A673 (cell line): ENCODE measurements at regions not wholly inside any gene's neighbourhood (a gene's known extent, or its start where the extent isn't known, plus 50 kb on each side); places are given as distances from the start of the nearest gene placed in this dataset.

Experiments used
- BruUV-seq: library from RNA; stranded (reverse); fragments of 400-500 nt; replicated peaks from 2 replicates; lab custom pipeline; 2021; lab: Mats Ljungman, UMichigan
- CTCF ChIA-PET: fragments of 300-600 bp; sonication (Branson Sonifier 250); formaldehyde crosslinking; loops from one replicate; lab custom pipeline; 2022; ENCODE audit warnings: antibody characterized with exemption; lab: Charles Lee
- POLR2A ChIA-PET: fragments of 300-600 bp; sonication (Branson Sonifier 250); formaldehyde crosslinking; loops from one replicate; lab custom pipeline; 2022; ENCODE audit warnings: antibody characterized with exemption; ENCODE audit not compliant: low non-redundant PET; lab: Charles Lee
- DNase-seq: peaks from one replicate; pipeline ENCODE4 v3.0.0-alpha.2; 2015; ENCODE audit warnings: low spot score
- H3K27ac ChIP-seq: fragments of 200-600 bp; sonication (generic); 2 replicates; pipeline ENCODE4 v1.5.1; 2016; ENCODE audit warnings: mixed run types, low read depth, mild to moderate bottlenecking, mixed read lengths, antibody characterized with exemption, low read length; ENCODE audit not compliant: poor library complexity, severe bottlenecking
- H3K27me3 ChIP-seq: fragments of 200-600 bp; sonication (generic); replicated peaks from 2 replicates; pipeline ENCODE4 v1.6.1; 2017; ENCODE audit warnings: mixed run types, low read depth, mild to moderate bottlenecking, mixed read lengths, antibody characterized with exemption, low read length; ENCODE audit not compliant: insufficient read depth, poor library complexity
- H3K36me3 ChIP-seq: fragments of 200-600 bp; sonication (generic); 2 replicates; pipeline ENCODE4 v1.6.1; 2016; ENCODE audit warnings: mixed run types, mild to moderate bottlenecking, mixed read lengths, antibody characterized with exemption, low read length; ENCODE audit not compliant: insufficient read depth, poor library complexity, severe bottlenecking
- H3K4me1 ChIP-seq: fragments of 200-600 bp; sonication (generic); 2 replicates; pipeline ENCODE4 v1.6.1; 2017; ENCODE audit warnings: mixed run types, mild to moderate bottlenecking, mixed read lengths, antibody characterized with exemption, low read length; ENCODE audit not compliant: insufficient read depth, poor library complexity, severe bottlenecking
- H3K4me3 ChIP-seq: fragments of 200-600 bp; sonication (generic); 2 replicates; pipeline ENCODE4 v1.5.1; 2016; ENCODE audit warnings: low read depth, mixed run types, mild to moderate bottlenecking, mixed read lengths, low read length; ENCODE audit not compliant: poor library complexity, severe bottlenecking
- H3K9me3 ChIP-seq: fragments of 200-600 bp; sonication (generic); 2 replicates; pipeline ENCODE4 v1.6.1; 2016; ENCODE audit warnings: mixed run types, low read depth, mild to moderate bottlenecking, mixed read lengths, antibody characterized with exemption, low read length; ENCODE audit not compliant: poor library complexity, severe bottlenecking
- CTCF ChIP-seq: fragments of 300-800, 200-600 bp; sonication (generic); conservative IDR thresholded peaks from 2 replicates; pipeline ENCODE4 v1.5.1; 2017; ENCODE audit warnings: low read depth, mild to moderate bottlenecking, antibody characterized with exemption, low read length, moderate library complexity, mixed read lengths
- EZH2 ChIP-seq: fragments of 200-600 bp; sonication (generic); IDR thresholded peaks from 2 replicates; pipeline ENCODE4 v1.6.1; 2017; ENCODE audit warnings: borderline replicate concordance, low read depth, mild to moderate bottlenecking, mixed read lengths, antibody characterized with exemption, low read length; ENCODE audit not compliant: poor library complexity, severe bottlenecking
- intact Hi-C: fragments of 100-400 bp; cut with micrococcal nuclease; formaldehyde crosslinking; loops from one replicate; pipeline ENCODE4 v1.10.0; 2022; ENCODE audit not compliant: unreplicated experiment

- no peak overlapping the region for H3K27ac ChIP-seq
- intact Hi-C loops, result loop anchor here (10.0 kb wide), 1 partner anchor 796 kb away; no protein-coding TSS in a partner anchor
- ChIA-PET CTCF (interaction anchor here (0.7 kb wide), 2 partner anchors 314 to 523 kb away, joined by 5 to 9 read pairs; no protein-coding TSS in a partner anchor), POLR2A (no interaction called here)
- no peaks in the 10 kb centered on the region for H3K4me1 ChIP-seq
- no TSS peak for BruUV-seq
- no peaks in the 10 kb centered on the region for H3K27me3 ChIP-seq
- no peaks in the 10 kb centered on the region for H3K9me3 ChIP-seq
- no peak for TF ChIP-seq CTCF
- TF ChIP-seq EZH2, result no peak
- H3K36me3 ChIP-seq, result no peaks in the 10 kb centered on the region
- H3K4me3 ChIP-seq, result no peak overlapping the region
- no peak for DNase-seq
Observed at GRCh38 chr13:95470574-95471366, 81.8 kb upstream of the CLDN10 start.

- TF ChIP-seq CTCF (no peak), EZH2 (no peak)
- CTCF ChIA-PET, result interaction anchor here (0.7 kb wide), 2 partner anchors 316 to 524 kb away, joined by 5 to 9 read pairs; no protein-coding TSS in a partner anchor
Observed at GRCh38 chr13:95471960-95472359, 80.6 kb upstream of the CLDN10 start.

GRCh38 chr13:95474992-95475391 lies 77.5 kb upstream of the CLDN10 start:
- POLR2A ChIA-PET, result no interaction called here
- Histone ChIP-seq H3K9me3 (no peaks in the 10 kb centered on the region), H3K27me3 (no peaks in the 10 kb centered on the region), H3K4me3 (no peak overlapping the region), H3K36me3 (no peaks in the 10 kb centered on the region), H3K4me1 (no peaks in the 10 kb centered on the region), H3K27ac (no peak overlapping the region)
- no peak for DNase-seq
- no peak for TF ChIP-seq EZH2
- no peak for TF ChIP-seq CTCF
- CTCF ChIA-PET, result no interaction called here
- intact Hi-C loops, result loop anchor here (5.0 to 10.0 kb wide), 2 partner anchors 800 to 1038 kb away; no protein-coding TSS in a partner anchor
- BruUV-seq, result no TSS peak

More at GRCh38 chr13:95471960-95472359, 80.6 kb upstream of the CLDN10 start:
- Histone ChIP-seq H3K36me3 (no peaks in the 10 kb centered on the region), H3K9me3 (no peaks in the 10 kb centered on the region), H3K4me1 (no peaks in the 10 kb centered on the region), H3K27ac (no peak overlapping the region), H3K4me3 (no peak overlapping the region), H3K27me3 (no peaks in the 10 kb centered on the region)
- no peak for DNase-seq
- intact Hi-C loops, result loop anchor here (10.0 kb wide), 1 partner anchor 797 kb away; no protein-coding TSS in a partner anchor
- BruUV-seq, result no TSS peak
- POLR2A ChIA-PET, result no interaction called here
